Panc1 (cell line): ENCODE measurements at regions not wholly inside any gene's neighbourhood (a gene's known extent, or its start where the extent isn't known, plus 50 kb on each side); places are given as distances from the start of the nearest gene placed in this dataset.

Source experiments
- CTCF ChIP-seq: fragments of 450-650 bp; IDR thresholded peaks from 2 replicates; pipeline ENCODE4 v1.5.1; 2017; ENCODE audit warnings: mild to moderate bottlenecking
- POLR2AphosphoS5 ChIP-seq: IDR thresholded peaks from 2 replicates; pipeline ENCODE4 v1.6.1; 2012; ENCODE audit warnings: mild to moderate bottlenecking, low read depth, low read length, moderate library complexity

DNA sequence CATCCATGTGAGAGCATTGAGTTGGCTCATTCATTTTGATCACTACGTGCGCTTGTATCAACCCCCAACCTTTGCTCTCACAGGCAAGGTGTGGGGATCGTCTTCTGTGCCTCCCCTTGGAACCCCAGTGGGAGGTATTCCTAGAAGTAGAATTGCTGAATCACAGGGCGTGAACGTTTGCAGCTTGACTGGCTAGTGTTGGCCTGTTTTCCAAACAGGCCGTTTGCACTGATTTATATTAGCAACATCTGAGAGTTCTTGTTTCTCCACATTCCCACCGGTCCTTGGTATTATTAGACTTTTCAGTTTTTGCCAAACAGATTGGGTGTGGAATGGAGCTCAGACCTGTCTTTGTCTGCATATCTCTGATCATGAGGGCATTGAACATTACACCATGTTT, 288.6 kb upstream of the PWP1 start:
- TF ChIP-seq CTCF (no peak), POLR2AphosphoS5 (no peak)
